HepG2 (cell line): ENCODE measurements at regions not wholly inside any gene's neighbourhood (a gene's known extent, or its start where the extent isn't known, plus 50 kb on each side); places are given as distances from the start of the nearest gene placed in this dataset.

Experiments used
- ATAC-seq: fragments of 200-7000 bp; cut with Tn5 transposase; 3 replicates; pipeline ENCODE4 v1.9.1; 2020; ENCODE audit warnings: mild to moderate bottlenecking, moderate library complexity
- BruUV-seq: library from RNA; stranded (reverse); fragments of 400-500 nt; replicated peaks from 2 replicates; lab custom pipeline; 2021; lab: Mats Ljungman, UMichigan
- CTCF ChIA-PET: fragments of 300-600 bp; formaldehyde crosslinking; extraction: SDS; loops from one replicate; lab custom pipeline; 2021; ENCODE audit warnings: low total read pairs, inconsistent platforms, low intra/inter-chr PET ratio; lab: Yijun Ruan, JAX
- POLR2A ChIA-PET: fragments of 350-600 bp; sonication (Branson Sonifier 250); formaldehyde crosslinking; loops from one replicate; lab custom pipeline; 2020; ENCODE audit warnings: antibody characterized with exemption, inconsistent platforms; lab: Yijun Ruan, JAX
- DNase-seq: peaks from one replicate; pipeline ENCODE4 v3.0.0-alpha.2; 2015; ENCODE audit warnings: low spot score
- FAIRE-seq: peaks from 3 replicates; lab custom pipeline; 2011; peaks lifted over from hg19 to GRCh38; lab: Jason Lieb, UNC
- H2AFZ ChIP-seq: one replicate; pipeline ENCODE4 v1.6.1; 2011; ENCODE audit warnings: low read length, inconsistent platforms
- H3K27ac ChIP-seq: fragments of 300-600 bp; 3 replicates; pipeline ENCODE4 v1.8.0; 2011; ENCODE audit warnings: mixed run types, mild to moderate bottlenecking, mixed read lengths, low read length, inconsistent platforms; ENCODE audit not compliant: insufficient read depth; ENCODE audit errors: extremely low read length
- H3K27me3 ChIP-seq, 2 experiments: fragments of 200-600 bp in 1 of 2; 2 replicates in 1 of 2; 3 replicates in 1 of 2; pipeline versions ENCODE4 v1.6.0 to v1.8.0; 2011; ENCODE audit warnings: low read length in 2 of 2, mild to moderate bottlenecking in 2 of 2, moderate library complexity in 2 of 2, inconsistent platforms in 1 of 2; ENCODE audit not compliant: insufficient read depth in 2 of 2, control insufficient read depth in 1 of 2
- H3K36me3 ChIP-seq, 2 experiments: fragments of 200-600 bp in 1 of 2; replicated peaks in 1 of 2; 2 replicates in 1 of 2; 3 replicates in 1 of 2; pipeline versions ENCODE4 v1.5.1 to v1.8.0; 2011; ENCODE audit warnings: low read length in 2 of 2, inconsistent platforms in 1 of 2; ENCODE audit not compliant: insufficient read depth in 2 of 2, control insufficient read depth in 1 of 2
- H3K4me1 ChIP-seq: 2 replicates; pipeline ENCODE4 v1.5.1; 2012; ENCODE audit warnings: low read length, inconsistent platforms; ENCODE audit not compliant: insufficient read depth
- H3K4me2 ChIP-seq: 2 replicates; pipeline ENCODE4 v1.6.0; 2011; ENCODE audit warnings: low read depth, low read length, inconsistent platforms
- H3K4me3 ChIP-seq, 3 experiments: fragments of 200-600 bp in 1 of 3; sonication (generic), shearing (Covaris generic) in 1 of 3; replicated peaks in 1 of 3; 2 replicates each; pipeline ENCODE4 v1.5.1; 2011 to 2016; ENCODE audit warnings: low read length in 3 of 3, inconsistent platforms in 2 of 3, low read depth in 2 of 3, mild to moderate bottlenecking in 2 of 3, control low read depth in 1 of 3, mixed read lengths in 1 of 3; ENCODE audit not compliant: insufficient read depth in 1 of 3
- H3K79me2 ChIP-seq: one replicate; pipeline ENCODE4 v1.6.1; 2011; ENCODE audit warnings: low read length, inconsistent platforms; ENCODE audit not compliant: insufficient read depth
- H3K9ac ChIP-seq: 2 replicates; pipeline ENCODE4 v1.6.0; 2011; ENCODE audit warnings: mild to moderate bottlenecking, low read depth, low read length, inconsistent platforms; ENCODE audit not compliant: insufficient read depth
- H3K9me3 ChIP-seq: 2 replicates; pipeline ENCODE4 v1.5.1; 2012; ENCODE audit warnings: mild to moderate bottlenecking, low read length
- H4K20me1 ChIP-seq: 2 replicates; pipeline ENCODE4 v1.6.0; 2011; ENCODE audit warnings: inconsistent platforms, mild to moderate bottlenecking, low read length, moderate library complexity; ENCODE audit not compliant: insufficient read depth
- CEBPB ChIP-seq: IDR thresholded peaks from 2 replicates; pipeline ENCODE4 v1.6.1; 2011; ENCODE audit warnings: low read depth, low read length, improper control_type of control experiment, borderline replicate concordance
- DR1 ChIP-seq: sonication (generic); formaldehyde crosslinking; IDR thresholded peaks from 2 replicates; pipeline ENCODE4 v1.8.0; 2021; ENCODE audit warnings: mild to moderate bottlenecking, missing genetic modification reagents, inconsistent platforms
- KAT8 ChIP-seq: IDR thresholded peaks from 2 replicates; pipeline ENCODE4 v1.6.1; 2016; ENCODE audit warnings: missing genetic modification reagents, missing compliant biosample characterization
- SKI ChIP-seq: fragments of 450-650 bp; IDR thresholded peaks from one replicate; pipeline ENCODE4 v1.6.1; 2018; ENCODE audit warnings: mild to moderate bottlenecking; ENCODE audit not compliant: partially characterized antibody
- SRSF4 ChIP-seq: fragments of 200-400 bp; formaldehyde crosslinking; IDR thresholded peaks from one replicate; pipeline ENCODE4 v1.6.1; 2018; ENCODE audit warnings: mild to moderate bottlenecking, low read depth, low read length, moderate library complexity; ENCODE audit not compliant: poor library complexity, severe bottlenecking
- TRIM22 ChIP-seq: fragments of 450-650 bp; IDR thresholded peaks from 2 replicates; pipeline ENCODE4 v1.6.1; 2017
- U2AF2 ChIP-seq: fragments of 200-400 bp; formaldehyde crosslinking; IDR thresholded peaks from 2 replicates; pipeline ENCODE4 v1.6.1; 2017; ENCODE audit warnings: low read depth, mild to moderate bottlenecking, low read length
- ZNF12 ChIP-seq: sonication (generic); formaldehyde crosslinking; IDR thresholded peaks from 2 replicates; pipeline ENCODE4 v1.5.0; 2020; ENCODE audit warnings: missing genetic modification reagents
- ZNF335 ChIP-seq: sonication (generic); formaldehyde crosslinking; IDR thresholded peaks from 2 replicates; pipeline ENCODE4 v1.4.0; 2020; ENCODE audit warnings: missing genetic modification reagents
- WGBS: methylation state at CpG from one replicate; pipeline ENCODE4 v1.1.6; 2017; ENCODE audit warnings: low lambda C conversion rate; 5-methylcytosine and 5-hydroxymethylcytosine counted together
- in situ Hi-C: cut with HindIII; loops from 2 replicates; pipeline ENCODE4 v1.10.0; 2017; ENCODE audit warnings: low pct_unique_long_range_greater_than_20kb; ENCODE audit not compliant: extremely low pct_ligation_motif_present
- intact Hi-C: fragments of 100-400 bp; cut with micrococcal nuclease; formaldehyde crosslinking; loops from one replicate; pipeline ENCODE4 v1.10.0; 2022; ENCODE audit not compliant: unreplicated experiment
- TF ChIP-seq, protein P1 (sequence below): IDR thresholded peaks from 2 replicates; pipeline ENCODE4 v1.6.1; 2016
- TF ChIP-seq, protein P2 (sequence below): sonication (generic); formaldehyde crosslinking; IDR thresholded peaks from 2 replicates; pipeline ENCODE4 v1.5.1; 2020; ENCODE audit warnings: missing genetic modification reagents, mild to moderate bottlenecking, borderline replicate concordance
- TF ChIP-seq, protein P3 (sequence below): sonication (generic); formaldehyde crosslinking; IDR thresholded peaks from 2 replicates; pipeline ENCODE4 v1.5.1; 2020; ENCODE audit warnings: missing genetic modification reagents, mild to moderate bottlenecking, borderline replicate concordance

- ChIA-PET CTCF (no interaction called here), POLR2A (no interaction called here)
- in situ Hi-C loops, result no loop called here
- no peaks in the 10 kb centered on the region for H3K9me3 ChIP-seq
- FAIRE-seq (no peak), ATAC-seq (no peak), DNase-seq (no peak)
- TF ChIP-seq SRSF4 (no peak), CEBPB (0 out of 2 replicates have a peak, but pooled peaks have one; percentile 5), U2AF2 (no peak), TRIM22 (no peak)
- TF ChIP-seq, protein P1, sequence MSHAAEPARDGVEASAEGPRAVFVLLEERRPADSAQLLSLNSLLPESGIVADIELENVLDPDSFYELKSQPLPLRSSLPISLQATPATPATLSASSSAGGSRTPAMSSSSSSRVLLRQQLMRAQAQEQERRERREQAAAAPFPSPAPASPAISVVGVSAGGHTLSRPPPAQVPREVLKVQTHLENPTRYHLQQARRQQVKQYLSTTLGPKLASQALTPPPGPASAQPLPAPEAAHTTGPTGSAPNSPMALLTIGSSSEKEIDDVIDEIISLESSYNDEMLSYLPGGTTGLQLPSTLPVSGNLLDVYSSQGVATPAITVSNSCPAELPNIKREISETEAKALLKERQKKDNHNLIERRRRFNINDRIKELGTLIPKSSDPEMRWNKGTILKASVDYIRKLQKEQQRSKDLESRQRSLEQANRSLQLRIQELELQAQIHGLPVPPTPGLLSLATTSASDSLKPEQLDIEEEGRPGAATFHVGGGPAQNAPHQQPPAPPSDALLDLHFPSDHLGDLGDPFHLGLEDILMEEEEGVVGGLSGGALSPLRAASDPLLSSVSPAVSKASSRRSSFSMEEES, result no peak
- no peak overlapping the region for H2AFZ ChIP-seq
- 0% methylated on average over 2 of the region's 2 CpGs for WGBS
- H3K27me3 ChIP-seq, result no peaks in the 10 kb centered on the region
- no peaks in the 10 kb centered on the region for H3K4me1 ChIP-seq
- BruUV-seq, result no TSS peak
- H3K36me3 ChIP-seq, result no peaks in the 10 kb centered on the region
- no peak overlapping the region for H3K27ac ChIP-seq
- no peak overlapping the region for H3K9ac ChIP-seq
- H4K20me1 ChIP-seq, result no peaks in the 10 kb centered on the region
- H3K4me2 ChIP-seq, result no peak overlapping the region
- intact Hi-C loops, result no loop called here
- no peaks in the 10 kb centered on the region for H3K79me2 ChIP-seq
- no peak overlapping the region for H3K4me3 ChIP-seq
These were observed 164.4 kb upstream of the PLXNC1 start for GRCh38 chr12:93984005-93984404.

- Histone ChIP-seq H3K27ac (no peak overlapping the region), H3K79me2 (no peaks in the 10 kb centered on the region), H3K4me3 (no peak overlapping the region), H2AFZ (no peak overlapping the region), H3K4me1 (no peaks in the 10 kb centered on the region; the same call in 1 of the 2 replicates), H3K9me3 (no peaks in the 10 kb centered on the region), H3K36me3 (no peaks in the 10 kb centered on the region), H4K20me1 (no peaks in the 10 kb centered on the region), H3K27me3 (no peaks in the 10 kb centered on the region; a peak in 1 of 5 replicates), H3K9ac (no peak overlapping the region), H3K4me2 (no peak overlapping the region)
- CTCF ChIA-PET, result no interaction called here
- no peak for ATAC-seq
- POLR2A ChIA-PET, result no interaction called here
- BruUV-seq, result no TSS peak
- in situ Hi-C loops (loop anchor here (10.0 kb wide), 1 partner anchor 115 kb away; no protein-coding TSS in a partner anchor), intact Hi-C loops (loop anchor here (5.0 kb wide), 2 partner anchors 87 to 112 kb away; no protein-coding TSS in a partner anchor)
- DNase-seq, result no peak
- no peak for FAIRE-seq
- WGBS, result 79% methylated on average over 1 of the region's 1 CpG
- TF ChIP-seq ZNF12, result no peak
- TF ChIP-seq ZNF335 (CRISPR knock-in tag), result no peak
- no peak for TF ChIP-seq KAT8 (CRISPR knock-in tag)
- no peak for TF ChIP-seq DR1 (CRISPR knock-in tag)
- TF ChIP-seq SKI, result no peak
- TF ChIP-seq, protein P2, sequence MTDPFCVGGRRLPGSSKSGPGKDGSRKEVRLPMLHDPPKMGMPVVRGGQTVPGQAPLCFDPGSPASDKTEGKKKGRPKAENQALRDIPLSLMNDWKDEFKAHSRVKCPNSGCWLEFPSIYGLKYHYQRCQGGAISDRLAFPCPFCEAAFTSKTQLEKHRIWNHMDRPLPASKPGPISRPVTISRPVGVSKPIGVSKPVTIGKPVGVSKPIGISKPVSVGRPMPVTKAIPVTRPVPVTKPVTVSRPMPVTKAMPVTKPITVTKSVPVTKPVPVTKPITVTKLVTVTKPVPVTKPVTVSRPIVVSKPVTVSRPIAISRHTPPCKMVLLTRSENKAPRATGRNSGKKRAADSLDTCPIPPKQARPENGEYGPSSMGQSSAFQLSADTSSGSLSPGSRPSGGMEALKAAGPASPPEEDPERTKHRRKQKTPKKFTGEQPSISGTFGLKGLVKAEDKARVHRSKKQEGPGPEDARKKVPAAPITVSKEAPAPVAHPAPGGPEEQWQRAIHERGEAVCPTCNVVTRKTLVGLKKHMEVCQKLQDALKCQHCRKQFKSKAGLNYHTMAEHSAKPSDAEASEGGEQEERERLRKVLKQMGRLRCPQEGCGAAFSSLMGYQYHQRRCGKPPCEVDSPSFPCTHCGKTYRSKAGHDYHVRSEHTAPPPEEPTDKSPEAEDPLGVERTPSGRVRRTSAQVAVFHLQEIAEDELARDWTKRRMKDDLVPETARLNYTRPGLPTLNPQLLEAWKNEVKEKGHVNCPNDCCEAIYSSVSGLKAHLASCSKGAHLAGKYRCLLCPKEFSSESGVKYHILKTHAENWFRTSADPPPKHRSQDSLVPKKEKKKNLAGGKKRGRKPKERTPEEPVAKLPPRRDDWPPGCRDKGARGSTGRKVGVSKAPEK, result no peak
- TF ChIP-seq, protein P3, sequence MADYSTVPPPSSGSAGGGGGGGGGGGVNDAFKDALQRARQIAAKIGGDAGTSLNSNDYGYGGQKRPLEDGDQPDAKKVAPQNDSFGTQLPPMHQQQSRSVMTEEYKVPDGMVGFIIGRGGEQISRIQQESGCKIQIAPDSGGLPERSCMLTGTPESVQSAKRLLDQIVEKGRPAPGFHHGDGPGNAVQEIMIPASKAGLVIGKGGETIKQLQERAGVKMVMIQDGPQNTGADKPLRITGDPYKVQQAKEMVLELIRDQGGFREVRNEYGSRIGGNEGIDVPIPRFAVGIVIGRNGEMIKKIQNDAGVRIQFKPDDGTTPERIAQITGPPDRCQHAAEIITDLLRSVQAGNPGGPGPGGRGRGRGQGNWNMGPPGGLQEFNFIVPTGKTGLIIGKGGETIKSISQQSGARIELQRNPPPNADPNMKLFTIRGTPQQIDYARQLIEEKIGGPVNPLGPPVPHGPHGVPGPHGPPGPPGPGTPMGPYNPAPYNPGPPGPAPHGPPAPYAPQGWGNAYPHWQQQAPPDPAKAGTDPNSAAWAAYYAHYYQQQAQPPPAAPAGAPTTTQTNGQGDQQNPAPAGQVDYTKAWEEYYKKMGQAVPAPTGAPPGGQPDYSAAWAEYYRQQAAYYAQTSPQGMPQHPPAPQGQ (CRISPR knock-in tag), result no peak
These were observed 158.4 kb upstream of the PLXNC1 start for GRCh38 chr12:93989949-93990348.
